AG09309 (cell line): ENCODE measurements at regions not wholly inside any gene's neighbourhood (a gene's known extent, or its start where the extent isn't known, plus 50 kb on each side); places are given as distances from the start of the nearest gene placed in this dataset.
A peak's percentile ranks its signal among the peaks of the same experiment; 100 is the strongest.

ENCODE experiments used
- DNase-seq: peaks from one replicate; pipeline ENCODE4 v3.0.0-alpha.2; 2010; ENCODE audit warnings: low read depth
- H3K4me3 ChIP-seq: 2 replicates; pipeline ENCODE4 v1.5.1; 2011; ENCODE audit warnings: mild to moderate bottlenecking, low read depth, low read length, moderate library complexity; ENCODE audit not compliant: control insufficient read depth
- CTCF ChIP-seq: IDR thresholded peaks from 2 replicates; pipeline ENCODE4 v1.5.1; 2011; ENCODE audit warnings: mild to moderate bottlenecking, low read depth, low read length, inconsistent platforms; ENCODE audit not compliant: insufficient read depth, control insufficient read depth; ENCODE audit errors: missing control alignments

GRCh38 chr20:53873230-53873604 is 197.2 kb downstream of the BCAS1 start:
- H3K4me3 ChIP-seq: no peak overlapping the region
- no peak for TF ChIP-seq CTCF
- DNase-seq: no peak

- no peak for DNase-seq
- H3K4me3 ChIP-seq: no peak overlapping the region
- no peak for TF ChIP-seq CTCF
These were observed 197.7 kb downstream of the BCAS1 start for GRCh38 chr20:53872561-53873229.

GRCh38 chr20:53872081-53872541 is 198.3 kb downstream of the BCAS1 start:
- TF ChIP-seq CTCF: no peak
- no peak for DNase-seq
- no peak overlapping the region for H3K4me3 ChIP-seq

GRCh38 chr20:53871541-53871940 is 198.9 kb downstream of the BCAS1 start:
- no peak overlapping the region for H3K4me3 ChIP-seq
- DNase-seq: no peak
- TF ChIP-seq CTCF: no peak

- no peak for DNase-seq
- no peak for TF ChIP-seq CTCF
These were observed 199.7 kb downstream of the BCAS1 start for GRCh38 chr20:53870426-53871315.

GRCh38 chr20:53869466-53870258 is 200.7 kb downstream of the BCAS1 start:
- H3K4me3 ChIP-seq: no peak overlapping the region
- TF ChIP-seq CTCF: peak; percentile 84
- no peak for DNase-seq

More at GRCh38 chr20:53870426-53871315, 199.7 kb downstream of the BCAS1 start:
- no peak overlapping the region for H3K4me3 ChIP-seq
